GM12872 (cell line): ENCODE measurements at regions not wholly inside any gene's neighbourhood (a gene's known extent, or its start where the extent isn't known, plus 50 kb on each side); places are given as distances from the start of the nearest gene placed in this dataset.

Experiments used
- TF ChIP-seq, protein P1 (sequence below): IDR thresholded peaks from 3 replicates; pipeline ENCODE4 v1.5.1; 2011; ENCODE audit warnings: low read depth, mild to moderate bottlenecking, low read length, moderate library complexity; ENCODE audit not compliant: insufficient read depth

DNA sequence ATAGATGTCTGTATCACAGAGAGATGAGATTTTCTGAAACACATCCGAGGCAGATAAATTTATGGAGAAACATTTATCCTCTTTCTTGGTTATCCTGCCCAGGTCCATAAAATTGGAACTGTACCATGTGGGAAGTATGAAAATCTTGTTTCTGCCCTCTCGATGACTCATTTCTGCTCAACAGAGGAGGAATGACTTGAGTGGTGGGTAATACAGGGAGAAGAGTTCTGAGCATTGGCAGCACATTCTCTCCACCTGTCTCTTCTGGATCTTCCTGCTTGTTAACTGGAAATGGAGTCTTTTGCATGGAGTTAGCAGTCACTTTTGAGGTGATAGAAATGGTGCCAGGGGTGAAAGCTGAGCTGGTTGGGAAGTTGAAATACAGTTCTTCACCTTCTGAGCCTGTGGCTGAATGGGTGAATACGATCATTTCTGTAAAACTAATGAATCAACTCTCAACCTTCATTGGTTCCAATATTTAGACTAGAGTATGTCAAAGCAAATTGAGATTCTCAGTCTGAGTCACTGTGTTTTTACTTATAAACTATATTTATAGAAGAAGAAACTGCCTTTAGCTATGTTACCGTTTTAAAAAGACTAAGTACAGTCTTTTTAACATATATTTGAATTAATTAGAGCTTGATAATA lies 945.5 kb downstream of the SORCS3 start:
- TF ChIP-seq, protein P1, sequence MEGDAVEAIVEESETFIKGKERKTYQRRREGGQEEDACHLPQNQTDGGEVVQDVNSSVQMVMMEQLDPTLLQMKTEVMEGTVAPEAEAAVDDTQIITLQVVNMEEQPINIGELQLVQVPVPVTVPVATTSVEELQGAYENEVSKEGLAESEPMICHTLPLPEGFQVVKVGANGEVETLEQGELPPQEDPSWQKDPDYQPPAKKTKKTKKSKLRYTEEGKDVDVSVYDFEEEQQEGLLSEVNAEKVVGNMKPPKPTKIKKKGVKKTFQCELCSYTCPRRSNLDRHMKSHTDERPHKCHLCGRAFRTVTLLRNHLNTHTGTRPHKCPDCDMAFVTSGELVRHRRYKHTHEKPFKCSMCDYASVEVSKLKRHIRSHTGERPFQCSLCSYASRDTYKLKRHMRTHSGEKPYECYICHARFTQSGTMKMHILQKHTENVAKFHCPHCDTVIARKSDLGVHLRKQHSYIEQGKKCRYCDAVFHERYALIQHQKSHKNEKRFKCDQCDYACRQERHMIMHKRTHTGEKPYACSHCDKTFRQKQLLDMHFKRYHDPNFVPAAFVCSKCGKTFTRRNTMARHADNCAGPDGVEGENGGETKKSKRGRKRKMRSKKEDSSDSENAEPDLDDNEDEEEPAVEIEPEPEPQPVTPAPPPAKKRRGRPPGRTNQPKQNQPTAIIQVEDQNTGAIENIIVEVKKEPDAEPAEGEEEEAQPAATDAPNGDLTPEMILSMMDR = no peak

- TF ChIP-seq, protein P1 = no peak
Observed at GRCh38 chr10:105585753-105586152, 944.7 kb downstream of the SORCS3 start.

- TF ChIP-seq, protein P1 = no peak
Observed at GRCh38 chr10:105585171-105585570, 944.1 kb downstream of the SORCS3 start.

- TF ChIP-seq, protein P1 = no peak
Observed at GRCh38 chr10:105579112-105579511, 938.0 kb downstream of the SORCS3 start.

GRCh38 chr10:105577865-105578607 lies 936.9 kb downstream of the SORCS3 start:
- TF ChIP-seq, protein P1 = no peak

GRCh38 chr10:105559333-105560097 lies 918.4 kb downstream of the SORCS3 start:
- TF ChIP-seq, protein P1 = no peak

- TF ChIP-seq, protein P1 = no peak
Observed at GRCh38 chr10:105549731-105550130, 908.6 kb downstream of the SORCS3 start.
